Tibial nerve (tissue), 4 donors: ENCODE measurements at regions not wholly inside any gene's neighbourhood (a gene's known extent, or its start where the extent isn't known, plus 50 kb on each side); places are given as distances from the start of the nearest gene placed in this dataset.

ENCODE experiments used
- DNase-seq, 2 donors: peaks; one replicate each; pipeline ENCODE4 v3.0.0-alpha.2; 2019; ENCODE audit warnings: low spot score in 2 of 2
- H3K27ac ChIP-seq, 4 donors: fragments of 200-600 bp; sonication (generic) in 3 of 4; one replicate each; pipeline ENCODE4 v1.5.1; 2017 to 2019; ENCODE audit warnings: mild to moderate bottlenecking in 1 of 4
- H3K27me3 ChIP-seq, 2 donors: fragments of 200-600 bp; sonication (generic) in 1 of 2; one replicate each; pipeline versions ENCODE4 v1.5.1 to v1.6.0; 2017 to 2019
- H3K36me3 ChIP-seq, 3 donors: fragments of 200-600 bp; sonication (generic); one replicate each; pipeline ENCODE4 v1.5.1; 2018 to 2019
- H3K4me1 ChIP-seq, 4 donors: fragments of 200-600 bp; sonication (generic) in 3 of 4; one replicate each; pipeline ENCODE4 v1.5.1; 2017 to 2019
- H3K4me3 ChIP-seq, 4 donors: fragments of 200-600 bp; sonication (generic) in 3 of 4; one replicate each; pipeline ENCODE4 v1.5.1; 2017 to 2019; ENCODE audit warnings: mild to moderate bottlenecking in 1 of 4, moderate library complexity in 1 of 4
- H3K9me3 ChIP-seq, 4 donors: fragments of 200-600 bp; sonication (generic) in 3 of 4; one replicate each; pipeline ENCODE4 v1.5.1; 2017 to 2019
- EP300 ChIP-seq, 2 donors: sonication (generic); formaldehyde crosslinking; IDR thresholded peaks; one replicate each; pipeline ENCODE4 v1.6.1; 2017; ENCODE audit warnings: antibody characterized with exemption in 2 of 2, mild to moderate bottlenecking in 1 of 2
- POLR2A ChIP-seq, 2 donors: fragments of 450-650 bp; IDR thresholded peaks; one replicate each; pipeline ENCODE4 v1.6.1; 2017; ENCODE audit warnings: antibody characterized with exemption in 2 of 2, mild to moderate bottlenecking in 2 of 2, moderate library complexity in 2 of 2
- WGBS, 2 donors: methylation state at CpG; one replicate each; pipeline ENCODE4 v1.1.5; 2018; 5-methylcytosine and 5-hydroxymethylcytosine counted together
- TF ChIP-seq, protein P1 (sequence below), 5 experiments: fragments of 200-600 bp in 3 of 5; fragments of 450-650 bp in 2 of 5; sonication (generic) in 3 of 5; IDR thresholded peaks; one replicate each; pipeline ENCODE4 v1.5.1; 2016 to 2019; ENCODE audit warnings: antibody characterized with exemption in 5 of 5, mild to moderate bottlenecking in 3 of 5, moderate library complexity in 2 of 5

DNA sequence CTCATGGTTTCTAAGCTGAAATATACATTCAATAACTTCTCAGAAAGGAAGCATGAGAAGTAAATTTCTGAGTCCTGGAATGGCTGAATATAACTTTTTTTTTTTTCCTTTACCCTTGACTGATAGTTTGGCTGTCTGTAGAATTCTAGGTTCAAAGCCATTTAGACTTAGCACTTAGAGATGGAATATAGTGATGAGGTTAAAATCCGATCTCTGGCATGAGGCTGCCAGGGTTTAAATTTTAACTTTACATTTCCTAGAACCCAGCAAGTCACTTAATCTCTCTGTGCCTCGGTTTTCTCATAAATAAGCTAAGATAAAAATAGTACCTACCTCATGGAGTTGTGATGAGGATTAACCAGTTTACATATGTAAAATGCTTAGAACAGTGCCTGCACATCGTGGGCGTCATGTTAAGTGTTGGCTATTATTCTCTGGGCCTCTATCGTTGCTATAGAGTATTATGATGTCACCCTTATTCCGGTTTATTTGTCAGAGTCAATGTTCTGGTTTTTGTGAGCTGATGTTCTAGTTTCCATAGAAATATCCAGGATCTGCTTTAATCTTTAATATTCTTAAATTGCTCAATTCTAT is 199.8 kb upstream of the TLE3 start:
- DNase-seq, result no peak
- H3K4me1 ChIP-seq, result peaks cover 0 to 12% (median 2%) of the 10 kb centered on the region in 4 donors
- WGBS, 2 donors, result 65 to 71% methylated on average over 6 of the region's 6 CpGs
- TF ChIP-seq POLR2A (IDR thresholded peaks at IDR 0.05), result no peak
- TF ChIP-seq, protein P1, sequence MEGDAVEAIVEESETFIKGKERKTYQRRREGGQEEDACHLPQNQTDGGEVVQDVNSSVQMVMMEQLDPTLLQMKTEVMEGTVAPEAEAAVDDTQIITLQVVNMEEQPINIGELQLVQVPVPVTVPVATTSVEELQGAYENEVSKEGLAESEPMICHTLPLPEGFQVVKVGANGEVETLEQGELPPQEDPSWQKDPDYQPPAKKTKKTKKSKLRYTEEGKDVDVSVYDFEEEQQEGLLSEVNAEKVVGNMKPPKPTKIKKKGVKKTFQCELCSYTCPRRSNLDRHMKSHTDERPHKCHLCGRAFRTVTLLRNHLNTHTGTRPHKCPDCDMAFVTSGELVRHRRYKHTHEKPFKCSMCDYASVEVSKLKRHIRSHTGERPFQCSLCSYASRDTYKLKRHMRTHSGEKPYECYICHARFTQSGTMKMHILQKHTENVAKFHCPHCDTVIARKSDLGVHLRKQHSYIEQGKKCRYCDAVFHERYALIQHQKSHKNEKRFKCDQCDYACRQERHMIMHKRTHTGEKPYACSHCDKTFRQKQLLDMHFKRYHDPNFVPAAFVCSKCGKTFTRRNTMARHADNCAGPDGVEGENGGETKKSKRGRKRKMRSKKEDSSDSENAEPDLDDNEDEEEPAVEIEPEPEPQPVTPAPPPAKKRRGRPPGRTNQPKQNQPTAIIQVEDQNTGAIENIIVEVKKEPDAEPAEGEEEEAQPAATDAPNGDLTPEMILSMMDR (IDR thresholded peaks at IDR 0.05), result no peak
- TF ChIP-seq EP300 (IDR thresholded peaks at IDR 0.05), result no peak
- no peak overlapping the region for H3K4me3 ChIP-seq
- no peak overlapping the region for H3K27ac ChIP-seq
- no peaks in the 10 kb centered on the region for H3K27me3 ChIP-seq
- H3K36me3 ChIP-seq, result no peaks in the 10 kb centered on the region
- no peaks in the 10 kb centered on the region for H3K9me3 ChIP-seq

DNA sequence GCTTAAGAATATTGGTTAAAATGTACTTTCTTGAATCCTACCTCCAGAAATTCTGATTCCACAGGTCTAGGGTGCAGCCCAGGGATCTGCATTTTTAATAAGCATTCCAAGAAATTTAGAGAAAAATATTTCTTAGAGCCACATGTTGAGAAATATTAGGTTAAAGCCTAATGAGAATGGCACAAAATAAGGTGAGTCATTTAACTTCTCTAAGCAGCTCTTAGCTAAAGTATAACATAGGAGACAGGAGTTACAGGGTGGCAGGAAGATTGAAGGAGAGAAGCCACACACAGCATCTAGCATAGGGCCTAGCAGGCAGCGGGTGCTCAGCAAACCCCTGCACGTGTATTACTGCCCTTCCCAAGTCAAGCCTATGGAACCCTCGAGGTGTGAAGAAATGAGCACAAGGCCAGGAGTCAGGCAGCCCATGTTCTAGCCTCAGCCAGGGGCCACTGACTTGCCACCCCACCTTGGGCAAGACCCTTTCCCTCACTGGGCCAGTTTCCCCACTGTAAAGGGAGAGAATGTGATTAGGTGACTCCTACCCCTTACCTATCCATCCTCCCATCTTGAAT is 197.1 kb upstream of the TLE3 start:
- H3K4me3 ChIP-seq, result no peak overlapping the region
- WGBS, 2 donors, result 87 to 89% methylated on average over 3 of the region's 3 CpGs
- no peaks in the 10 kb centered on the region for H3K9me3 ChIP-seq
- TF ChIP-seq POLR2A (IDR thresholded peaks at IDR 0.05), result no peak
- TF ChIP-seq, protein P1 (IDR thresholded peaks at IDR 0.05), result no peak
- TF ChIP-seq EP300 (IDR thresholded peaks at IDR 0.05), result no peak
- no peaks in the 10 kb centered on the region for H3K36me3 ChIP-seq
- no peaks in the 10 kb centered on the region for H3K27me3 ChIP-seq
- no peak for DNase-seq
- peaks cover 0 to 8% (median 0%) of the 10 kb centered on the region in 4 donors for H3K4me1 ChIP-seq
- no peak overlapping the region for H3K27ac ChIP-seq

DNA sequence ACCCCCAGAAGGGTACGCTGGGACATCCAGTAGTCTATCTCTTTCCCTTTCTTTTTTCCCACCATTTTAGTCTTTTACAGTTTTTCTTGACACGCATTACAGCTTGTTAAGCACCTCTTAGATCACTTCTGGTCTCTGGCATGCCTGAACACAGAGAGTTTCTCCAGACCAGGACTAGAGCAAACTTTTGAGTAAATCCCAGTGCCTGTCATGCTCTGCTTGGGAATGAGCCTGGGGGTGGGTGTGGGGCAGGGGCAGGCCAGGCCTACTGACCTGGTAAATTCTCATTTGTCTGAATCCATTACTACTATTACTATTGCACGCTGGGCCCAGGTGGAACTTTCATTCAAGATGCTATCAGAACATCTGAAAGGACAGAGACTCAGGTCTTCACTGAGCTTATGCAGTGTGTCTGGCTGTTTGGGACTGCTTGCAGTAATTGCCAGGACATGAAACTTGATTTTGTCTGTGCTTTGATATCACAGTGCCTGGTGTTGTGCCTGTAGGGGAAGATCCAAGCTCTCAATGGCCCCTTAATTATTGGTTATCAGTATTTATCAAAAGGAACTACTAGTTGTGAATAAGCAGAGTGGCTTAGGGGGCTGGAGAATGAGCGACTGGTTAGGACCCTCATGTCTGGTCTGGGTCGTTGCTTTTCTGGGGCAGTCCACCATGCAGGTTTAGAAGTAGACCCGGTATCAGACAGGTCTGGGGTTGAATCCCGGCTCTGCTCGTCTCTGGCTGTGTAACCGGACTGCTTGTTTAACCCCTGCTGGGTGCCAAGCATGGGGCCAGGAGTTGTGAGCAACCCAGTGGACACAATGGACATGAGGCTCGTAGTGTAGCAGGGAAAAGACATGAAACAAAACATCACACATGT is 196.1 kb upstream of the TLE3 start:
- Histone ChIP-seq H3K4me1 (peaks cover 0 to 8% (median 0%) of the 10 kb centered on the region in 4 donors), H3K36me3 (no peaks in the 10 kb centered on the region), H3K9me3 (no peaks in the 10 kb centered on the region), H3K4me3 (no peak overlapping the region), H3K27me3 (no peaks in the 10 kb centered on the region), H3K27ac (no peak overlapping the region)
- DNase-seq, result no peak
- TF ChIP-seq EP300 (IDR thresholded peaks at IDR 0.05), result no peak
- TF ChIP-seq, protein P1 (IDR thresholded peaks at IDR 0.05), result no peak
- no peak for TF ChIP-seq POLR2A (IDR thresholded peaks at IDR 0.05)
- 89 to 90% methylated on average over 10 of the region's 10 CpGs for WGBS, 2 donors

DNA sequence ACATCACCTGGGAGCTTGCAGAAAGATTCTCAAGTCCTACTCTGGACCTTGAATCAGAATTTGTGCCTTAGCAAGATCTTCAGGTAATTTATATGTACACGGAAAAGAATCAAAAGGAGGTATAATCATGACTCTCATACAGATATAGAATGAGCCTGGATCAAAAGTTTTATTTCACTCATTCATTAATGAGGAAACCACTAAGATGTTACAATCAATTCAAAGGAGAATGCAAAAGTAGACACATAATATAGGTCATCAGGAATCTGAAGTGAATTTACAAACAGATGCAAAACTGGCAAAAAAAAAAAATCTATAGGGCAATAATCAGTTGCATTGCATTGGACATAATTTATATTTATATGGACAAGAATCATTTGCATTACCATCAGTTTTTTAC is 195.4 kb upstream of the TLE3 start:
- Histone ChIP-seq H3K36me3 (no peaks in the 10 kb centered on the region), H3K4me1 (peaks cover 0 to 8% (median 0%) of the 10 kb centered on the region in 4 donors), H3K27ac (no peak overlapping the region), H3K4me3 (no peak overlapping the region), H3K9me3 (no peaks in the 10 kb centered on the region), H3K27me3 (no peaks in the 10 kb centered on the region)
- DNase-seq, result no peak
- WGBS, 2 donors, result 93 to 94% methylated on average over 1 of the region's 1 CpG
- TF ChIP-seq POLR2A (IDR thresholded peaks at IDR 0.05) (no peak), EP300 (IDR thresholded peaks at IDR 0.05) (no peak)
- TF ChIP-seq, protein P1 (IDR thresholded peaks at IDR 0.05), result no peak
